ENCODE measurements at regions not wholly inside any gene's neighbourhood (a gene's known extent, or its start where the extent isn't known, plus 50 kb on each side); places are given as distances from the start of the nearest gene placed in this dataset.
A peak's percentile ranks its signal among the peaks of the same experiment; 100 is the strongest.

GRCh38 chr10:90484518-90484917 is 373.3 kb downstream of the HTR7 start:
- H3K4me2 ChIP-seq (ENCODE audit: low read length), result no peak overlapping the region
- no peaks in the 10 kb centered on the region for H3K9me2 ChIP-seq (replicated peaks; ENCODE audit: low read length)
- intact Hi-C loops (cut with micrococcal nuclease), result no loop called here
- TF ChIP-seq EZH2phosphoT487 (IDR thresholded peaks at IDR 0.05; ENCODE audit: borderline replicate concordance, low read length) (no peak), EZH2 (IDR thresholded peaks at IDR 0.05; ENCODE audit: low read length, unreplicated experiment) (no peak)
- TF ChIP-seq, protein P1, sequence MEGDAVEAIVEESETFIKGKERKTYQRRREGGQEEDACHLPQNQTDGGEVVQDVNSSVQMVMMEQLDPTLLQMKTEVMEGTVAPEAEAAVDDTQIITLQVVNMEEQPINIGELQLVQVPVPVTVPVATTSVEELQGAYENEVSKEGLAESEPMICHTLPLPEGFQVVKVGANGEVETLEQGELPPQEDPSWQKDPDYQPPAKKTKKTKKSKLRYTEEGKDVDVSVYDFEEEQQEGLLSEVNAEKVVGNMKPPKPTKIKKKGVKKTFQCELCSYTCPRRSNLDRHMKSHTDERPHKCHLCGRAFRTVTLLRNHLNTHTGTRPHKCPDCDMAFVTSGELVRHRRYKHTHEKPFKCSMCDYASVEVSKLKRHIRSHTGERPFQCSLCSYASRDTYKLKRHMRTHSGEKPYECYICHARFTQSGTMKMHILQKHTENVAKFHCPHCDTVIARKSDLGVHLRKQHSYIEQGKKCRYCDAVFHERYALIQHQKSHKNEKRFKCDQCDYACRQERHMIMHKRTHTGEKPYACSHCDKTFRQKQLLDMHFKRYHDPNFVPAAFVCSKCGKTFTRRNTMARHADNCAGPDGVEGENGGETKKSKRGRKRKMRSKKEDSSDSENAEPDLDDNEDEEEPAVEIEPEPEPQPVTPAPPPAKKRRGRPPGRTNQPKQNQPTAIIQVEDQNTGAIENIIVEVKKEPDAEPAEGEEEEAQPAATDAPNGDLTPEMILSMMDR (conservative IDR thresholded peaks at IDR 0.05; ENCODE audit: low read depth, low read length), result no peak
- DNase-seq (peak; percentile 3), ATAC-seq (no peak)
- H3K27me3 ChIP-seq (ENCODE audit: low read length), result no peaks in the 10 kb centered on the region
- H3K9ac ChIP-seq (ENCODE audit: low read length), result no peak overlapping the region
- H3K79me2 ChIP-seq (ENCODE audit: low read length), result no peaks in the 10 kb centered on the region
- ChIA-PET CTCF (no interaction called here), POLR2A (ENCODE audit: unreplicated experiment) (no interaction called here)
- H3K36me3 ChIP-seq (ENCODE audit: low read depth, low read length), result no peaks in the 10 kb centered on the region
- no peaks in the 10 kb centered on the region for H3F3A ChIP-seq (ENCODE audit: low read length, unreplicated experiment)
- no TSS peak for BruUV-seq (replicated peaks)
- H4K20me1 ChIP-seq (ENCODE audit: low read length), result no peaks in the 10 kb centered on the region
- no peaks in the 10 kb centered on the region for H3K9me3 ChIP-seq (ENCODE audit: low read length)
- no peak overlapping the region for H2AFZ ChIP-seq (ENCODE audit: low read length)
- H3K4me1 ChIP-seq (ENCODE audit: insufficient read depth, low read length), result peaks cover 8% of the 10 kb centered on the region
- H3K4me3 ChIP-seq (ENCODE audit: low read length), result no peak overlapping the region
- no peak overlapping the region for H3K27ac ChIP-seq (ENCODE audit: low read length)

DNA sequence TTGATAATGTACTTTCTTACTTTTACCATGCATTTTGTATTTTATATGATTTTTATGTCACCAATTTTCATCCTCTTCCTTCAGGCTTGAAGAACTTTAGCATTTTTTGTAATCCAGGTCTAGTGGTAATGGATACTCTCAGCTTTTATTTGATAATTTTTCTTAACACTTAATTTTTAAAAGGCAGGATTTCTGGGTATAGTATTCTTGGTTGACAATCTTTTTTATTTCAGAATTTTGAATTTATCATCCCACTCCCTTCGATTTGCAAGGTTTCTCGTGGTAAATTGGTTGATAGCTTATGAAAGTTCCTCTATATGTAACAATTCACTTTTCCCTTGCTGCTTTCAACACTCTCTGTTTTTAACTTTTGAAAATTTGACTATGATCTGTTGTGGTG is 363.7 kb downstream of the HTR7 start:
- H3K4me3 ChIP-seq (ENCODE audit: low read length), result no peak overlapping the region
- H2AFZ ChIP-seq (ENCODE audit: low read length), result no peak overlapping the region
- BruUV-seq (replicated peaks), result no TSS peak
- no peaks in the 10 kb centered on the region for H4K20me1 ChIP-seq (ENCODE audit: low read length)
- no peak overlapping the region for H3K27ac ChIP-seq (ENCODE audit: low read length)
- no peaks in the 10 kb centered on the region for H3K4me1 ChIP-seq (ENCODE audit: insufficient read depth, low read length)
- POLR2A ChIA-PET (ENCODE audit: unreplicated experiment), result no interaction called here
- DNase-seq (no peak), ATAC-seq (no peak)
- H3K9me3 ChIP-seq (ENCODE audit: low read length), result no peaks in the 10 kb centered on the region
- H3K79me2 ChIP-seq (ENCODE audit: low read length), result no peaks in the 10 kb centered on the region
- no peak overlapping the region for H3K9ac ChIP-seq (ENCODE audit: low read length)
- no peak for TF ChIP-seq EZH2 (IDR thresholded peaks at IDR 0.05; ENCODE audit: low read length, unreplicated experiment)
- TF ChIP-seq, protein P1 (conservative IDR thresholded peaks at IDR 0.05; ENCODE audit: low read depth, low read length), result no peak
- TF ChIP-seq EZH2phosphoT487 (IDR thresholded peaks at IDR 0.05; ENCODE audit: borderline replicate concordance, low read length), result no peak
- intact Hi-C loops (cut with micrococcal nuclease), result no loop called here
- H3K4me2 ChIP-seq (ENCODE audit: low read length), result no peak overlapping the region
- no peaks in the 10 kb centered on the region for H3K36me3 ChIP-seq (ENCODE audit: low read depth, low read length)
- H3K9me2 ChIP-seq (replicated peaks; ENCODE audit: low read length), result no peaks in the 10 kb centered on the region
- CTCF ChIA-PET, result no interaction called here
- H3F3A ChIP-seq (ENCODE audit: low read length, unreplicated experiment), result no peaks in the 10 kb centered on the region
- no peaks in the 10 kb centered on the region for H3K27me3 ChIP-seq (ENCODE audit: low read length)

DNA sequence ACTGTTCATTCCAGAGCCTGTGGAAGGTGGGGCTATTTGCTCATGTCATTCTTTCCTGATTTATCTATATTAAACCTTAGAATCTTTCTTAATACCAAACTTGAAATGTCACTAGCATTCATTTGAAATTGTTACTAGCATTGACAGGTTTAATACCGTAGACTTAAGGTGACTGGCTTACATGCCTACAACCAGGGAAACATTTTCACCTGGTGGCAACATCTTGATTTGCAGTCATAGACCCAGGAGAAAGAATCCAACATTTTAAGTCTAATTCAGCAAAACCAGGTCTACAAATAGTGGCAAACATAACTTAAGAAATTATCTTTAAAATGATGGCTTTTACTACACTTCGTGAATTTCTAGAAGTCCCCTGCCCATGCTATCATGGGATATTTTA is 353.7 kb downstream of the HTR7 start:
- ChIA-PET POLR2A (ENCODE audit: unreplicated experiment) (no interaction called here), CTCF (no interaction called here)
- Histone ChIP-seq H3K79me2 (ENCODE audit: low read length) (no peaks in the 10 kb centered on the region), H3K9me2 (replicated peaks; ENCODE audit: low read length) (no peaks in the 10 kb centered on the region), H3K4me1 (ENCODE audit: insufficient read depth, low read length) (no peaks in the 10 kb centered on the region), H4K20me1 (ENCODE audit: low read length) (no peaks in the 10 kb centered on the region), H3F3A (ENCODE audit: low read length, unreplicated experiment) (no peaks in the 10 kb centered on the region), H3K27me3 (ENCODE audit: low read length) (no peaks in the 10 kb centered on the region), H2AFZ (ENCODE audit: low read length) (no peak overlapping the region), H3K4me3 (ENCODE audit: low read length) (no peak overlapping the region), H3K4me2 (ENCODE audit: low read length) (no peak overlapping the region), H3K36me3 (ENCODE audit: low read depth, low read length) (no peaks in the 10 kb centered on the region), H3K9me3 (ENCODE audit: low read length) (no peaks in the 10 kb centered on the region), H3K27ac (ENCODE audit: low read length) (no peak overlapping the region), H3K9ac (ENCODE audit: low read length) (no peak overlapping the region)
- no TSS peak for BruUV-seq (replicated peaks)
- ATAC-seq (no peak), DNase-seq (no peak)
- TF ChIP-seq EZH2phosphoT487 (IDR thresholded peaks at IDR 0.05; ENCODE audit: borderline replicate concordance, low read length), result no peak
- TF ChIP-seq EZH2 (IDR thresholded peaks at IDR 0.05; ENCODE audit: low read length, unreplicated experiment), result no peak
- TF ChIP-seq, protein P1 (conservative IDR thresholded peaks at IDR 0.05; ENCODE audit: low read depth, low read length), result no peak; the same call in 1 of the 2 replicates
- intact Hi-C loops (cut with micrococcal nuclease), result no loop called here
